GM12891 (cell line): ENCODE measurements at regions not wholly inside any gene's neighbourhood (a gene's known extent, or its start where the extent isn't known, plus 50 kb on each side); places are given as distances from the start of the nearest gene placed in this dataset.

Source experiments
- PAX5 ChIP-seq: IDR thresholded peaks from 2 replicates; pipeline ENCODE4 v1.6.1; 2011; ENCODE audit warnings: low read length, moderate library complexity, mild to moderate bottlenecking; ENCODE audit not compliant: insufficient read depth, severe bottlenecking
- POLR2A ChIP-seq: IDR thresholded peaks from 2 replicates; pipeline ENCODE4 v1.6.1; 2011; ENCODE audit warnings: low read depth, low read length, control low read depth
- POLR2AphosphoS5 ChIP-seq: IDR thresholded peaks from 2 replicates; pipeline ENCODE4 v1.6.1; 2011; ENCODE audit warnings: low read depth, low read length, control low read depth
- POU2F2 ChIP-seq: IDR thresholded peaks from 2 replicates; pipeline ENCODE4 v1.6.1; 2011; ENCODE audit warnings: low read depth, mild to moderate bottlenecking, control low read depth, low read length, moderate library complexity
- SPI1 ChIP-seq: IDR thresholded peaks from 2 replicates; pipeline ENCODE4 v1.6.1; 2011; ENCODE audit warnings: low read depth, low read length, control low read depth
- TAF1 ChIP-seq: IDR thresholded peaks from 2 replicates; pipeline ENCODE4 v1.6.1; 2011; ENCODE audit warnings: low read depth, low read length, control low read depth

DNA sequence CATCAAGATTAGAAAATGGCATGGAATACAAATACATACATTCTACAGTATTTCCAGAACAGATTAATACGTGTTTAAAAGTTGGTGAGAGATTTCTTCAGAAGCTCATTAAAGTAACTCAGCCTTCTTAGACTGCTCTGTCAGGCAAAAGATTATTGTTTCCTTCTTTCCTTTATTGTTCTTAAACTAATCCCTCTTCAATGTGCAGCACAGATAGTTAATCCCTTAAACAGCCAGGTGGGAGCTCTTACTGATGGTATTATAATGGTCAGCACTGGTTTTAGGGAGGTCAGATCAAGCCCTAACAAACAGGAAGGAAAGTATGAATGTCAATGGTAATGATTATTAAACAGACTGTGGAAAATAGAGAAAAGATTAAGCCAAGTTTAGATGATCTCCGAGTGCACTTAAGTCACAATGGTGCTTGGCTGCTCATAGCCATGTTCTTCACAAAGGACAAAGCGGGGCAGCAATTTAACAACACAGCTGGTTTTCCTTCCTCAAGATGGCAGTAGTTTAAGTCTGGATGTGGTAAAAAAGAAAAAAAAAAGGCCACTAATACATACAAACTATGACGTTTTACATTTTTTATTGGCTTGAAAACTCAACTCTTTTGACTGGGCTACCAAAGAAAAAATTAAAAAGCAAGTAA is 992.6 kb downstream of the PCDH9 start:
- no peak for TF ChIP-seq POLR2A
- TF ChIP-seq SPI1 = no peak
- no peak for TF ChIP-seq POLR2AphosphoS5
- no peak for TF ChIP-seq TAF1
- TF ChIP-seq PAX5 = no peak
- TF ChIP-seq POU2F2 = no peak
